HCT116 (cell line): ENCODE measurements at regions not wholly inside any gene's neighbourhood (a gene's known extent, or its start where the extent isn't known, plus 50 kb on each side); places are given as distances from the start of the nearest gene placed in this dataset.

Experiments
- ATAC-seq: fragments of 200-7000 bp; cut with Tn5 transposase; 2 replicates; pipeline ENCODE4 v1.9.1; 2020; ENCODE audit warnings: mild to moderate bottlenecking, moderate library complexity
- BruUV-seq: library from RNA; stranded (reverse); fragments of 400-500 nt; replicated peaks from 2 replicates; lab custom pipeline; 2021; lab: Mats Ljungman, UMichigan
- CTCF ChIA-PET: fragments of 300-600 bp; sonication (Branson Sonifier 250); formaldehyde crosslinking; loops from one replicate; lab custom pipeline; 2021; ENCODE audit warnings: antibody characterized with exemption; lab: Charles Lee
- POLR2A ChIA-PET: fragments of 300-600, 350-600 bp; sonication (Branson Sonifier 250); formaldehyde crosslinking; loops from one replicate; lab custom pipeline; 2021; ENCODE audit warnings: antibody characterized with exemption; lab: Charles Lee
- RAD21 ChIA-PET, 2 experiments: fragments of 300-600 bp; sonication (Branson Sonifier 250); formaldehyde crosslinking; loops; one replicate each; lab custom pipeline; 2023; ENCODE audit warnings: low total read pairs in 2 of 2; ENCODE audit not compliant: uncharacterized antibody in 2 of 2, unreplicated experiment in 2 of 2, low non-redundant PET in 1 of 2; lab: Charles Lee
- DNase-seq: peaks from one replicate; pipeline ENCODE4 v3.0.0-alpha.2; 2010; ENCODE audit warnings: low read depth, low spot score
- H2AFZ ChIP-seq: fragments of 200-600 bp; shearing (Covaris generic), sonication (generic); 2 replicates; pipeline ENCODE4 v1.6.1; 2017; ENCODE audit warnings: low read depth, mixed run types, mixed read lengths, antibody characterized with exemption, low read length; ENCODE audit not compliant: poor library complexity, severe bottlenecking
- H3K27ac ChIP-seq: 2 replicates; pipeline ENCODE4 v1.5.1; 2012; ENCODE audit warnings: low read depth, low read length
- H3K27me3 ChIP-seq: fragments of 200-600 bp; sonication (generic); 2 replicates; pipeline ENCODE4 v1.6.1; 2016; ENCODE audit warnings: mixed run types, low read length, mixed read lengths; ENCODE audit not compliant: insufficient read depth
- H3K36me3 ChIP-seq, 2 experiments: fragments of 200-500 bp in 1 of 2; fragments of 200-600 bp in 1 of 2; sonication (Bioruptor generic) in 1 of 2; sonication (generic) in 1 of 2; 2 replicates each; pipeline versions ENCODE4 v1.5.1 to v1.6.1; 2014 to 2016; ENCODE audit warnings: low read length in 2 of 2, inconsistent platforms in 1 of 2, mixed read lengths in 1 of 2, mixed run types in 1 of 2; ENCODE audit not compliant: insufficient read depth in 2 of 2, control insufficient read depth in 1 of 2
- H3K4me1 ChIP-seq, 2 experiments: fragments of 200-600 bp in 1 of 2; sonication (generic) in 1 of 2; 2 replicates each; pipeline versions ENCODE4 v1.5.1 to v1.6.1; 2012 to 2017; ENCODE audit warnings: low read length in 2 of 2, inconsistent platforms in 1 of 2, mild to moderate bottlenecking in 1 of 2, mixed read lengths in 1 of 2, mixed run types in 1 of 2, moderate library complexity in 1 of 2; ENCODE audit not compliant: insufficient read depth in 2 of 2, control insufficient read depth in 1 of 2
- H3K4me2 ChIP-seq: fragments of 200-600 bp; sonication (generic); 2 replicates; pipeline ENCODE4 v1.6.1; 2017; ENCODE audit warnings: mixed run types, low read length, mixed read lengths
- H3K4me3 ChIP-seq, 2 experiments: fragments of 200-600 bp in 1 of 2; sonication (generic) in 1 of 2; replicated peaks in 1 of 2; 2 replicates each; pipeline ENCODE4 v1.5.1; 2011 to 2016; ENCODE audit warnings: low read length in 2 of 2, control low read depth in 1 of 2, low read depth in 1 of 2, mild to moderate bottlenecking in 1 of 2, mixed read lengths in 1 of 2, mixed run types in 1 of 2
- H3K79me2 ChIP-seq: fragments of 200-600 bp; sonication (generic); 2 replicates; pipeline ENCODE4 v1.6.1; 2017; ENCODE audit warnings: mild to moderate bottlenecking, mixed run types, low read length, moderate library complexity, mixed read lengths; ENCODE audit not compliant: insufficient read depth
- H3K9ac ChIP-seq: fragments of 200-600 bp; sonication (generic); 2 replicates; pipeline ENCODE4 v1.6.1; 2016; ENCODE audit warnings: low read length, mixed read lengths
- H3K9me2 ChIP-seq: fragments of 200-600 bp; sonication (generic), shearing (Covaris generic); 2 replicates; pipeline ENCODE4 v1.6.1; 2017; ENCODE audit warnings: mixed run types, mild to moderate bottlenecking, moderate library complexity; ENCODE audit not compliant: insufficient read depth
- H3K9me3 ChIP-seq, 2 experiments: fragments of 200-500 bp in 1 of 2; fragments of 200-600 bp in 1 of 2; sonication (Bioruptor generic) in 1 of 2; sonication (generic) in 1 of 2; 2 replicates each; pipeline ENCODE4 v1.6.1; 2014 to 2017; ENCODE audit warnings: low read length in 2 of 2, mixed read lengths in 2 of 2, inconsistent platforms in 1 of 2, low read depth in 1 of 2, mild to moderate bottlenecking in 1 of 2, mixed run types in 1 of 2, moderate library complexity in 1 of 2; ENCODE audit not compliant: control insufficient read depth in 1 of 2, insufficient read depth in 1 of 2
- H4K20me1 ChIP-seq: fragments of 200-600 bp; sonication (generic), shearing (Covaris generic); 2 replicates; pipeline ENCODE4 v1.6.1; 2017; ENCODE audit warnings: mixed run types, mild to moderate bottlenecking, moderate library complexity; ENCODE audit not compliant: insufficient read depth
- ATF3 ChIP-seq: IDR thresholded peaks from 2 replicates; pipeline ENCODE4 v1.6.1; 2012
- CBX3 ChIP-seq: IDR thresholded peaks from 2 replicates; pipeline ENCODE4 v1.6.1; 2012; ENCODE audit warnings: low read depth
- CTCF ChIP-seq, 3 experiments: fragments of 200-600 bp in 1 of 3; sonication (generic) in 1 of 3; IDR thresholded peaks in 2 of 3; conservative IDR thresholded peaks in 1 of 3; 2 replicates each; pipeline ENCODE4 v1.5.1; 2012 to 2017; ENCODE audit warnings: low read depth in 2 of 3, low read length in 2 of 3, antibody characterized with exemption in 1 of 3, borderline replicate concordance in 1 of 3, control low read depth in 1 of 3, mild to moderate bottlenecking in 1 of 3, mixed read lengths in 1 of 3, mixed run types in 1 of 3, moderate library complexity in 1 of 3; ENCODE audit not compliant: insufficient read depth in 1 of 3
- EGR1 ChIP-seq: IDR thresholded peaks from 2 replicates; pipeline ENCODE4 v1.6.1; 2012; ENCODE audit warnings: low read depth
- ELF1 ChIP-seq: IDR thresholded peaks from 2 replicates; pipeline ENCODE4 v1.6.1; 2012; ENCODE audit warnings: low read depth, borderline replicate concordance
- FOSL1 ChIP-seq: IDR thresholded peaks from 2 replicates; pipeline ENCODE4 v1.6.1; 2012; ENCODE audit warnings: low read depth
- JUND ChIP-seq: IDR thresholded peaks from 2 replicates; pipeline ENCODE4 v1.6.1; 2012
- POLR2AphosphoS5 ChIP-seq: IDR thresholded peaks from 2 replicates; pipeline ENCODE4 v1.6.1; 2011; ENCODE audit warnings: mild to moderate bottlenecking, low read depth, low read length, moderate library complexity
- SIN3A ChIP-seq: IDR thresholded peaks from 2 replicates; pipeline ENCODE4 v1.6.1; 2012; ENCODE audit warnings: low read depth
- SRF ChIP-seq: IDR thresholded peaks from 2 replicates; pipeline ENCODE4 v1.6.1; 2012; ENCODE audit warnings: low read depth
- ZBTB33 ChIP-seq: IDR thresholded peaks from 2 replicates; pipeline ENCODE4 v1.6.1; 2011; ENCODE audit warnings: mild to moderate bottlenecking, low read length, moderate library complexity; ENCODE audit not compliant: insufficient replicate concordance; ENCODE audit errors: extremely low read depth
- ZFX ChIP-seq: fragments of 450-650 bp; IDR thresholded peaks from 2 replicates; pipeline ENCODE4 v1.6.1; 2017
- intact Hi-C: fragments of 100-400 bp; cut with micrococcal nuclease; formaldehyde crosslinking; loops from 2 replicates; pipeline ENCODE4 v1.10.0; 2022

- ChIA-PET CTCF (no interaction called here), RAD21 (no interaction called here), POLR2A (no interaction called here)
- Histone ChIP-seq H3K36me3 (no peaks in the 10 kb centered on the region), H4K20me1 (no peaks in the 10 kb centered on the region), H3K4me2 (no peak overlapping the region), H3K9me2 (no peaks in the 10 kb centered on the region), H3K4me1 (peaks cover 0 to 7% of the 10 kb centered on the region in 2 experiments; a peak in 2 of 4 replicates), H3K9me3 (no peaks in the 10 kb centered on the region), H3K27me3 (no peaks in the 10 kb centered on the region), H3K9ac (no peak overlapping the region), H2AFZ (no peak overlapping the region), H3K27ac (no peak overlapping the region), H3K4me3 (no peak overlapping the region), H3K79me2 (no peaks in the 10 kb centered on the region)
- DNase-seq (no peak), ATAC-seq (peak; percentile 52; the same call in 1 of the 2 replicates)
- BruUV-seq: no TSS peak
- TF ChIP-seq ZBTB33 (no peak), SRF (no peak), JUND (no peak), ATF3 (no peak), CTCF (IDR thresholded peaks at IDR 0.05 in 2 of 3, conservative IDR thresholded peaks at IDR 0.05 in 1 of 3; ENCODE audit: borderline replicate concordance in 1 of 3, insufficient read depth in 1 of 3, low read depth in 2 of 3, low read length in 2 of 3) (no peak), POLR2AphosphoS5 (no peak), ELF1 (no peak), ZFX (no peak), SIN3A (no peak), FOSL1 (no peak), CBX3 (no peak), EGR1 (no peak)
- intact Hi-C loops: no loop called here
Observed at GRCh38 chr4:144584428-144584827, 61.5 kb upstream of the HHIP start.
